K562 (cell line): ENCODE measurements at regions not wholly inside any gene's neighbourhood (a gene's known extent, or its start where the extent isn't known, plus 50 kb on each side); places are given as distances from the start of the nearest gene placed in this dataset.

ENCODE experiments used
- ATAC-seq: fragments of 200-7000 bp; cut with Tn5 transposase; 3 replicates; pipeline ENCODE4 v1.9.1; 2020; ENCODE audit warnings: moderate library complexity
- BruUV-seq: library from RNA; stranded (reverse); fragments of 400-500 nt; replicated peaks from 2 replicates; lab custom pipeline; 2021; lab: Mats Ljungman, UMichigan
- CTCF ChIA-PET: fragments of 300-600 bp; formaldehyde crosslinking; extraction: SDS; loops from one replicate; lab custom pipeline; 2021; ENCODE audit warnings: low intra/inter-chr PET ratio; lab: Yijun Ruan, JAX
- POLR2A ChIA-PET: fragments of 300-600, 350-650 bp; sonication (Branson Sonifier 250); formaldehyde crosslinking; extraction: SDS; loops from one replicate; lab custom pipeline; 2021; ENCODE audit warnings: antibody characterized with exemption, inconsistent platforms; lab: Yijun Ruan, JAX
- DNase-seq, 4 experiments: peaks; one replicate each; pipeline versions ENCODE4 v3.0.0 to v3.0.0-alpha.2; 2011 to 2018; ENCODE audit warnings: low spot score in 3 of 4, mixed read lengths in 3 of 4; ENCODE audit errors: extremely low read depth in 1 of 4
- FAIRE-seq: peaks from 2 replicates; lab custom pipeline; 2011; peaks lifted over from hg19 to GRCh38; lab: Jason Lieb, UNC
- H2AFZ ChIP-seq: 2 replicates; pipeline ENCODE4 v1.6.0; 2011; ENCODE audit warnings: low read depth, low read length, control low read depth, inconsistent platforms
- H3K27ac ChIP-seq: fragments of 200-600 bp; 3 replicates; pipeline ENCODE4 v1.8.0; 2011; ENCODE audit warnings: low read depth, mild to moderate bottlenecking, control low read depth, inconsistent platforms, low read length, moderate library complexity, mixed read lengths; ENCODE audit errors: extremely low read depth
- H3K27me3 ChIP-seq, 2 experiments: fragments of 300-600 bp in 1 of 2; 2 replicates in 1 of 2; 3 replicates in 1 of 2; pipeline versions ENCODE4 v1.6.0 to v1.8.0; 2011; ENCODE audit warnings: inconsistent platforms in 2 of 2, low read length in 2 of 2, mild to moderate bottlenecking in 1 of 2, mixed read lengths in 1 of 2, moderate library complexity in 1 of 2; ENCODE audit not compliant: control insufficient read depth in 2 of 2, insufficient read depth in 2 of 2
- H3K36me3 ChIP-seq: fragments of 300-600 bp; 3 replicates; pipeline ENCODE4 v1.8.0; 2011; ENCODE audit warnings: mild to moderate bottlenecking, low read length, inconsistent platforms; ENCODE audit not compliant: control insufficient read depth, insufficient read depth
- H3K4me1 ChIP-seq, 2 experiments: fragments of 200-600 bp in 1 of 2; replicated peaks in 1 of 2; 2 replicates in 1 of 2; 3 replicates in 1 of 2; pipeline versions ENCODE4 v1.5.1 to v1.8.0; 2011; ENCODE audit warnings: inconsistent platforms in 2 of 2, low read length in 2 of 2, mild to moderate bottlenecking in 1 of 2, mixed read lengths in 1 of 2, moderate library complexity in 1 of 2; ENCODE audit not compliant: control insufficient read depth in 2 of 2, insufficient read depth in 2 of 2
- H3K4me2 ChIP-seq: 2 replicates; pipeline ENCODE4 v1.6.1; 2011; ENCODE audit warnings: low read length, control low read depth, inconsistent platforms, mixed read lengths; ENCODE audit not compliant: insufficient read depth
- H3K4me3 ChIP-seq: fragments of 200-600 bp; sonication (generic), shearing (Covaris generic); 2 replicates; pipeline ENCODE4 v1.5.1; 2016; ENCODE audit warnings: control low read depth, inconsistent platforms
- H3K79me2 ChIP-seq: fragments of 200-600 bp; 3 replicates; pipeline ENCODE4 v1.8.0; 2011; ENCODE audit warnings: low read length, inconsistent platforms; ENCODE audit not compliant: control insufficient read depth, insufficient read depth
- H3K9ac ChIP-seq, 2 experiments: 2 replicates each; pipeline versions ENCODE4 v1.6.0 to v1.6.1; 2011; ENCODE audit warnings: low read depth in 2 of 2, low read length in 2 of 2, control low read depth in 1 of 2, inconsistent platforms in 1 of 2, mild to moderate bottlenecking in 1 of 2, mixed read lengths in 1 of 2; ENCODE audit not compliant: insufficient read depth in 1 of 2
- H3K9me1 ChIP-seq: one replicate; pipeline ENCODE4 v1.6.0; 2011; ENCODE audit warnings: inconsistent platforms, mild to moderate bottlenecking, low read length, moderate library complexity; ENCODE audit not compliant: control insufficient read depth, insufficient read depth
- H3K9me3 ChIP-seq: replicated peaks from 2 replicates; pipeline ENCODE4 v1.5.1; 2011; ENCODE audit warnings: low read depth, low read length, inconsistent platforms; ENCODE audit not compliant: control insufficient read depth, insufficient read depth
- H4K20me1 ChIP-seq: replicated peaks from 2 replicates; pipeline ENCODE4 v1.6.1; 2011; ENCODE audit warnings: low read length, inconsistent platforms, mixed read lengths; ENCODE audit not compliant: control insufficient read depth, insufficient read depth
- CXXC5 ChIP-seq: fragments of 250-450 bp; sonication (Bioruptor Pico); IDR thresholded peaks from 2 replicates; pipeline ENCODE4 v1.8.0; 2022; ENCODE audit warnings: inconsistent platforms, mild to moderate bottlenecking, moderate library complexity
- GABPB2 ChIP-seq: fragments of 250-450 bp; sonication (Bioruptor Pico); conservative IDR thresholded peaks from 2 replicates; pipeline ENCODE4 v1.5.1; 2021; ENCODE audit warnings: mild to moderate bottlenecking
- PHF8 ChIP-seq: fragments of 200-600 bp; sonication (generic); IDR thresholded peaks from 2 replicates; pipeline ENCODE4 v1.6.1; 2012; ENCODE audit warnings: mixed run types, mild to moderate bottlenecking, inconsistent platforms, low read length, moderate library complexity, borderline replicate concordance
- PRPF4 ChIP-seq: fragments of 200-400 bp; formaldehyde crosslinking; IDR thresholded peaks from one replicate; pipeline ENCODE4 v1.6.1; 2017; ENCODE audit warnings: low read length, low read depth, mild to moderate bottlenecking; ENCODE audit not compliant: insufficient read depth, poor library complexity, severe bottlenecking
- TAL1 ChIP-seq: fragments of 450-650 bp; IDR thresholded peaks from 2 replicates; pipeline ENCODE4 v1.6.1; 2016; ENCODE audit warnings: mild to moderate bottlenecking
- ZNF140 ChIP-seq: fragments of 250-450 bp; sonication (Bioruptor Pico); IDR thresholded peaks from 2 replicates; pipeline ENCODE4 v1.8.0; 2021; ENCODE audit warnings: moderate library complexity, mild to moderate bottlenecking, inconsistent platforms
- ZNF41 ChIP-seq: fragments of 250-450 bp; sonication (Bioruptor Pico); conservative IDR thresholded peaks from 2 replicates; pipeline ENCODE4 v1.4.0; 2020; ENCODE audit warnings: mild to moderate bottlenecking
- WGBS: fragments of 100-300 bp; shearing (Covaris generic); methylation state at CpG from one replicate; pipeline ENCODE4 v1.1.6; 2016; ENCODE audit warnings: low coverage, mixed read lengths; ENCODE audit not compliant: insufficient coverage; ENCODE audit errors: missing lambda C conversion rate; 5-methylcytosine and 5-hydroxymethylcytosine counted together
- in situ Hi-C: fragments of 300-500 bp; cut with MboI; formaldehyde crosslinking; loops from 4 replicates; pipeline ENCODE4 v1.15.0; 2018; ENCODE audit warnings: inconsistent platforms, mixed read lengths
- intact Hi-C: fragments of 100-400 bp; cut with micrococcal nuclease; formaldehyde crosslinking; loops from 2 replicates; pipeline ENCODE4 v1.14.2; 2022
- TF ChIP-seq, protein P1 (sequence below), 3 experiments: IDR thresholded peaks in 2 of 3; conservative IDR thresholded peaks in 1 of 3; 2 replicates each; pipeline ENCODE4 v1.5.1; 2011 to 2012; ENCODE audit warnings: low read length in 3 of 3, mild to moderate bottlenecking in 3 of 3, control low read depth in 2 of 3, improper control_type of control experiment in 1 of 3, inconsistent platforms in 1 of 3, low read depth in 1 of 3, mixed read lengths in 1 of 3, moderate library complexity in 1 of 3; ENCODE audit not compliant: insufficient read depth in 2 of 3
- TF ChIP-seq, protein P2 (sequence below), 3 experiments: fragments of 200-800 bp in 1 of 3; sonication (Bioruptor generic) in 1 of 3; sonication (generic) in 1 of 3; formaldehyde crosslinking in 1 of 3; IDR thresholded peaks; 2 replicates each; pipeline versions ENCODE4 v1.6.1 to v1.8.0; 2016 to 2022; ENCODE audit warnings: mild to moderate bottlenecking in 2 of 3, missing compliant biosample characterization in 2 of 3, missing genetic modification characterization in 2 of 3, missing genetic modification reagents in 1 of 3

- Histone ChIP-seq H4K20me1 (no peaks in the 10 kb centered on the region), H3K9ac (no peak overlapping the region), H3K4me3 (no peak overlapping the region), H3K27me3 (no peaks in the 10 kb centered on the region), H3K9me3 (no peaks in the 10 kb centered on the region), H3K79me2 (no peaks in the 10 kb centered on the region), H3K4me2 (no peak overlapping the region), H2AFZ (no peak overlapping the region), H3K27ac (no peak overlapping the region), H3K9me1 (no peaks in the 10 kb centered on the region), H3K36me3 (no peaks in the 10 kb centered on the region), H3K4me1 (no peaks in the 10 kb centered on the region)
- BruUV-seq, result no TSS peak
- WGBS, result 0% methylated on average over 3 of the region's 3 CpGs
- CTCF ChIA-PET, result no interaction called here
- POLR2A ChIA-PET, result no interaction called here
- intact Hi-C loops (no loop called here), in situ Hi-C loops (no loop called here)
- no peak for DNase-seq
- ATAC-seq, result no peak
- FAIRE-seq, result no peak
- TF ChIP-seq PHF8, result no peak
- no peak for TF ChIP-seq ZNF41 (CRISPR knock-in tag)
- no peak for TF ChIP-seq ZNF140 (CRISPR knock-in tag)
- no peak for TF ChIP-seq CXXC5 (CRISPR knock-in tag)
- TF ChIP-seq, protein P1, sequence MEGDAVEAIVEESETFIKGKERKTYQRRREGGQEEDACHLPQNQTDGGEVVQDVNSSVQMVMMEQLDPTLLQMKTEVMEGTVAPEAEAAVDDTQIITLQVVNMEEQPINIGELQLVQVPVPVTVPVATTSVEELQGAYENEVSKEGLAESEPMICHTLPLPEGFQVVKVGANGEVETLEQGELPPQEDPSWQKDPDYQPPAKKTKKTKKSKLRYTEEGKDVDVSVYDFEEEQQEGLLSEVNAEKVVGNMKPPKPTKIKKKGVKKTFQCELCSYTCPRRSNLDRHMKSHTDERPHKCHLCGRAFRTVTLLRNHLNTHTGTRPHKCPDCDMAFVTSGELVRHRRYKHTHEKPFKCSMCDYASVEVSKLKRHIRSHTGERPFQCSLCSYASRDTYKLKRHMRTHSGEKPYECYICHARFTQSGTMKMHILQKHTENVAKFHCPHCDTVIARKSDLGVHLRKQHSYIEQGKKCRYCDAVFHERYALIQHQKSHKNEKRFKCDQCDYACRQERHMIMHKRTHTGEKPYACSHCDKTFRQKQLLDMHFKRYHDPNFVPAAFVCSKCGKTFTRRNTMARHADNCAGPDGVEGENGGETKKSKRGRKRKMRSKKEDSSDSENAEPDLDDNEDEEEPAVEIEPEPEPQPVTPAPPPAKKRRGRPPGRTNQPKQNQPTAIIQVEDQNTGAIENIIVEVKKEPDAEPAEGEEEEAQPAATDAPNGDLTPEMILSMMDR (IDR thresholded peaks at IDR 0.05 in 2 of 3, conservative IDR thresholded peaks at IDR 0.05 in 1 of 3; ENCODE audit: insufficient read depth in 2 of 3, low read depth in 1 of 3, low read length in 3 of 3), result no peak
- TF ChIP-seq TAL1, result no peak
- TF ChIP-seq GABPB2 (CRISPR knock-in tag), result no peak
- TF ChIP-seq PRPF4, result no peak
- TF ChIP-seq, protein P2, sequence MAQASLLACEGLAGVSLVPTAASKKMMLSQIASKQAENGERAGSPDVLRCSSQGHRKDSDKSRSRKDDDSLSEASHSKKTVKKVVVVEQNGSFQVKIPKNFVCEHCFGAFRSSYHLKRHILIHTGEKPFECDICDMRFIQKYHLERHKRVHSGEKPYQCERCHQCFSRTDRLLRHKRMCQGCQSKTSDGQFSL (CRISPR knock-in tag; IDR thresholded peaks at IDR 0.05), result no peak
- TF ChIP-seq, protein P2 (tag; IDR thresholded peaks at IDR 0.05), result no peak
Measured at GRCh38 chr3:168998792-168999191, 664.7 kb downstream of the MECOM start.
